ENCODE measurements at regions not wholly inside any gene's neighbourhood (a gene's known extent, or its start where the extent isn't known, plus 50 kb on each side); places are given as distances from the start of the nearest gene placed in this dataset.

- DNase-seq (ENCODE audit: extremely low read depth in 1 of 4, low spot score in 3 of 4) = no peak
- in situ Hi-C loops (cut with MboI) (no loop called here), intact Hi-C loops (cut with micrococcal nuclease) (no loop called here)
- whole genome bisulfite sequencing (ENCODE audit: insufficient coverage, low coverage, missing lambda C conversion rate) = 0% methylated on average over 2 of the region's 2 CpGs
- Histone ChIP-seq H3K27me3 (ENCODE audit: control insufficient read depth in 2 of 2, insufficient read depth in 2 of 2, low read length in 2 of 2) (no peaks in the 10 kb centered on the region), H3K4me2 (ENCODE audit: insufficient read depth, low read length) (no peak overlapping the region), H3K9ac (ENCODE audit: insufficient read depth in 1 of 2, low read depth in 2 of 2, low read length in 2 of 2) (no peak overlapping the region), H3K27ac (ENCODE audit: extremely low read depth, low read depth, low read length) (no peak overlapping the region), H4K20me1 (replicated peaks; ENCODE audit: control insufficient read depth, insufficient read depth, low read length) (no peaks in the 10 kb centered on the region), H3K9me1 (ENCODE audit: control insufficient read depth, insufficient read depth, low read length) (no peaks in the 10 kb centered on the region), H3K79me2 (ENCODE audit: control insufficient read depth, insufficient read depth, low read length) (no peaks in the 10 kb centered on the region), H3K4me3 (no peak overlapping the region), H2AFZ (ENCODE audit: low read depth, low read length) (no peak overlapping the region), H3K4me1 (replicated peaks in 1 of 2; ENCODE audit: control insufficient read depth in 2 of 2, insufficient read depth in 2 of 2, low read length in 2 of 2) (no peaks in the 10 kb centered on the region), H3K36me3 (ENCODE audit: control insufficient read depth, insufficient read depth, low read length) (no peaks in the 10 kb centered on the region), H3K9me3 (replicated peaks; ENCODE audit: control insufficient read depth, insufficient read depth, low read depth, low read length) (no peaks in the 10 kb centered on the region)
- no peak for TF ChIP-seq ZNF551 (CRISPR knock-in tag; IDR thresholded peaks at IDR 0.05)
- ATAC-seq = no peak
- FAIRE-seq = no peak
- CTCF ChIA-PET (ENCODE audit: low intra/inter-chr PET ratio) = no interaction called here
- no TSS peak for BruUV-seq (replicated peaks)
- POLR2A ChIA-PET = no interaction called here
Measured at GRCh38 chr12:17142856-17143255, 536.9 kb upstream of the LMO3 start.

DNA sequence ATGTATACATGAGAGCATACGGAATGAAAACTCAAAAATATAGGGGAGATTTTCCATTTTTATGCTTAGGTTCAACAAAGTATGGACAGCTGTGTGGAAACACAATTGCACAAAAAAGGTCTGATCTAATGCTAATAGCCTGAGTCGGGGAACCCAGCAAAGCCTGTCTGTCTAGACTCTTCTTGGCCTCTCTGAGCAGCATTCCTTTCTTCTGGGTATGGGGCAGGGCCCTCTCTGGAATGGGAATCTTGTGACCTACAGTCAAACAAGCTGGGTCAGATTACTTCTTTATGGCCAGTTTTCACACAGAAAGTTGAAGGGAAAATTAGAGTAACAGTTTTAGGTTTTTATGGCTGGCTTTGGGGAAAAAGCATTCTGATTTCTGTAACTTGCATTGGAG lies 534.0 kb upstream of the LMO3 start:
- intact Hi-C loops (cut with micrococcal nuclease) = no loop called here
- Histone ChIP-seq H3K36me3 (ENCODE audit: control insufficient read depth, insufficient read depth, low read length) (no peaks in the 10 kb centered on the region), H3K9me3 (replicated peaks; ENCODE audit: control insufficient read depth, insufficient read depth, low read depth, low read length) (no peaks in the 10 kb centered on the region), H3K27me3 (ENCODE audit: control insufficient read depth in 2 of 2, insufficient read depth in 2 of 2, low read length in 2 of 2) (no peaks in the 10 kb centered on the region), H3K4me2 (ENCODE audit: insufficient read depth, low read length) (no peak overlapping the region), H3K4me1 (replicated peaks in 1 of 2; ENCODE audit: control insufficient read depth in 2 of 2, insufficient read depth in 2 of 2, low read length in 2 of 2) (no peaks in the 10 kb centered on the region), H3K27ac (ENCODE audit: extremely low read depth, low read depth, low read length) (no peak overlapping the region), H2AFZ (ENCODE audit: low read depth, low read length) (no peak overlapping the region), H3K4me3 (no peak overlapping the region), H3K79me2 (ENCODE audit: control insufficient read depth, insufficient read depth, low read length) (no peaks in the 10 kb centered on the region), H3K9me1 (ENCODE audit: control insufficient read depth, insufficient read depth, low read length) (no peaks in the 10 kb centered on the region), H4K20me1 (replicated peaks; ENCODE audit: control insufficient read depth, insufficient read depth, low read length) (no peaks in the 10 kb centered on the region), H3K9ac (ENCODE audit: insufficient read depth in 1 of 2, low read depth in 2 of 2, low read length in 2 of 2) (no peak overlapping the region)
- TF ChIP-seq CCAR2 (IDR thresholded peaks at IDR 0.05; ENCODE audit: low read depth, low read length) (no peak), SAFB2 (IDR thresholded peaks at IDR 0.05; ENCODE audit: borderline replicate concordance, low read depth, low read length, severe bottlenecking) (no peak), ELF4 (CRISPR knock-in tag; IDR thresholded peaks at IDR 0.05) (no peak), C11orf30 (IDR thresholded peaks at IDR 0.05; ENCODE audit: low read depth) (no peak), GABPB1 (CRISPR knock-in tag; IDR thresholded peaks at IDR 0.05) (no peak), PHF21A (IDR thresholded peaks at IDR 0.05; ENCODE audit: borderline replicate concordance, low read depth) (no peak), ZNF583 (CRISPR knock-in tag; IDR thresholded peaks at IDR 0.05) (no peak), TAF7 (tag; IDR thresholded peaks at IDR 0.05) (no peak), U2AF1 (optimal IDR thresholded peaks at IDR 0.05; ENCODE audit: low read depth, low read length) (no peak), CEBPZ (IDR thresholded peaks at IDR 0.05; ENCODE audit: borderline replicate concordance, low read depth, low read length) (no peak)
- no peak for ATAC-seq
- in situ Hi-C loops (cut with MboI) = no loop called here
- POLR2A ChIA-PET = no interaction called here
- CTCF ChIA-PET (ENCODE audit: low intra/inter-chr PET ratio) = no interaction called here
- FAIRE-seq = no peak
- no peak for DNase-seq (ENCODE audit: extremely low read depth in 1 of 4, low spot score in 3 of 4)
- 0% methylated on average over 2 of the region's 2 CpGs for WGBS (ENCODE audit: insufficient coverage, low coverage, missing lambda C conversion rate)
- no TSS peak for BruUV-seq (replicated peaks)

Data from K562 (cell line).